ENCODE measurements at regions not wholly inside any gene's neighbourhood (a gene's known extent, or its start where the extent isn't known, plus 50 kb on each side); places are given as distances from the start of the nearest gene placed in this dataset.

- Histone ChIP-seq H3K36me3 (ENCODE audit: control insufficient read depth, insufficient read depth, low read length) (no peaks in the 10 kb centered on the region), H3K4me1 (ENCODE audit: control insufficient read depth, insufficient read depth, low read length) (no peaks in the 10 kb centered on the region), H3K27me3 (ENCODE audit: control insufficient read depth, insufficient read depth, low read length) (no peaks in the 10 kb centered on the region), H3K27ac (ENCODE audit: low read depth, low read length) (no peak overlapping the region), H3K9ac (ENCODE audit: low read length) (no peak overlapping the region), H3K4me3 (ENCODE audit: low read length) (no peak overlapping the region)
Measured at GRCh38 chr2:195396479-195396878, 260.5 kb upstream of the SLC39A10 start.

- Histone ChIP-seq H3K36me3 (ENCODE audit: control insufficient read depth, insufficient read depth, low read length) (no peaks in the 10 kb centered on the region), H3K27me3 (ENCODE audit: control insufficient read depth, insufficient read depth, low read length) (no peaks in the 10 kb centered on the region), H3K4me3 (ENCODE audit: low read length) (no peak overlapping the region), H3K9ac (ENCODE audit: low read length) (no peak overlapping the region), H3K4me1 (ENCODE audit: control insufficient read depth, insufficient read depth, low read length) (no peaks in the 10 kb centered on the region), H3K27ac (ENCODE audit: low read depth, low read length) (no peak overlapping the region)
Measured at GRCh38 chr2:195395362-195395761, 261.7 kb upstream of the SLC39A10 start.

- H3K4me1 ChIP-seq (ENCODE audit: control insufficient read depth, insufficient read depth, low read length): no peaks in the 10 kb centered on the region
- no peak overlapping the region for H3K4me3 ChIP-seq (ENCODE audit: low read length)
- no peak overlapping the region for H3K27ac ChIP-seq (ENCODE audit: low read depth, low read length)
- no peaks in the 10 kb centered on the region for H3K27me3 ChIP-seq (ENCODE audit: control insufficient read depth, insufficient read depth, low read length)
- H3K36me3 ChIP-seq (ENCODE audit: control insufficient read depth, insufficient read depth, low read length): no peaks in the 10 kb centered on the region
- H3K9ac ChIP-seq (ENCODE audit: low read length): no peak overlapping the region
Measured at GRCh38 chr2:195392446-195393336, 264.3 kb upstream of the SLC39A10 start.

- Histone ChIP-seq H3K36me3 (ENCODE audit: control insufficient read depth, insufficient read depth, low read length) (no peaks in the 10 kb centered on the region), H3K9ac (ENCODE audit: low read length) (no peak overlapping the region), H3K4me1 (ENCODE audit: control insufficient read depth, insufficient read depth, low read length) (no peaks in the 10 kb centered on the region), H3K27me3 (ENCODE audit: control insufficient read depth, insufficient read depth, low read length) (no peaks in the 10 kb centered on the region), H3K27ac (ENCODE audit: low read depth, low read length) (no peak overlapping the region), H3K4me3 (ENCODE audit: low read length) (no peak overlapping the region)
Measured at GRCh38 chr2:195390686-195391321, 266.2 kb upstream of the SLC39A10 start.

GRCh38 chr2:195388028-195388427 lies 269.0 kb upstream of the SLC39A10 start:
- Histone ChIP-seq H3K27me3 (ENCODE audit: control insufficient read depth, insufficient read depth, low read length) (no peaks in the 10 kb centered on the region), H3K36me3 (ENCODE audit: control insufficient read depth, insufficient read depth, low read length) (no peaks in the 10 kb centered on the region), H3K4me3 (ENCODE audit: low read length) (no peak overlapping the region), H3K27ac (ENCODE audit: low read depth, low read length) (no peak overlapping the region), H3K9ac (ENCODE audit: low read length) (no peak overlapping the region), H3K4me1 (ENCODE audit: control insufficient read depth, insufficient read depth, low read length) (no peaks in the 10 kb centered on the region)

GRCh38 chr2:195382186-195382585 lies 274.8 kb upstream of the SLC39A10 start:
- Histone ChIP-seq H3K4me3 (ENCODE audit: low read length) (no peak overlapping the region), H3K4me1 (ENCODE audit: control insufficient read depth, insufficient read depth, low read length) (no peaks in the 10 kb centered on the region), H3K36me3 (ENCODE audit: control insufficient read depth, insufficient read depth, low read length) (no peaks in the 10 kb centered on the region), H3K27me3 (ENCODE audit: control insufficient read depth, insufficient read depth, low read length) (no peaks in the 10 kb centered on the region), H3K27ac (ENCODE audit: low read depth, low read length) (no peak overlapping the region), H3K9ac (ENCODE audit: low read length) (no peak overlapping the region)

- Histone ChIP-seq H3K36me3 (ENCODE audit: control insufficient read depth, insufficient read depth, low read length) (no peaks in the 10 kb centered on the region), H3K27ac (ENCODE audit: low read depth, low read length) (no peak overlapping the region), H3K4me1 (ENCODE audit: control insufficient read depth, insufficient read depth, low read length) (no peaks in the 10 kb centered on the region), H3K27me3 (ENCODE audit: control insufficient read depth, insufficient read depth, low read length) (no peaks in the 10 kb centered on the region), H3K4me3 (ENCODE audit: low read length) (no peak overlapping the region), H3K9ac (ENCODE audit: low read length) (no peak overlapping the region)
Measured at GRCh38 chr2:195370167-195370943, 286.7 kb upstream of the SLC39A10 start.

- Histone ChIP-seq H3K36me3 (ENCODE audit: control insufficient read depth, insufficient read depth, low read length) (no peaks in the 10 kb centered on the region), H3K9ac (ENCODE audit: low read length) (no peak overlapping the region), H3K27ac (ENCODE audit: low read depth, low read length) (no peak overlapping the region)
Measured at GRCh38 chr2:195369218-195369587, 287.8 kb upstream of the SLC39A10 start.

GRCh38 chr2:195368249-195369217 lies 288.5 kb upstream of the SLC39A10 start:
- Histone ChIP-seq H3K27me3 (ENCODE audit: control insufficient read depth, insufficient read depth, low read length) (no peaks in the 10 kb centered on the region), H3K27ac (ENCODE audit: low read depth, low read length) (no peak overlapping the region), H3K36me3 (ENCODE audit: control insufficient read depth, insufficient read depth, low read length) (no peaks in the 10 kb centered on the region), H3K4me1 (ENCODE audit: control insufficient read depth, insufficient read depth, low read length) (no peaks in the 10 kb centered on the region), H3K4me3 (ENCODE audit: low read length) (no peak overlapping the region), H3K9ac (ENCODE audit: low read length) (no peak overlapping the region)

More at GRCh38 chr2:195369218-195369587, 287.8 kb upstream of the SLC39A10 start:
- no peaks in the 10 kb centered on the region for H3K27me3 ChIP-seq (ENCODE audit: control insufficient read depth, insufficient read depth, low read length)
- H3K4me1 ChIP-seq (ENCODE audit: control insufficient read depth, insufficient read depth, low read length): no peaks in the 10 kb centered on the region
- no peak overlapping the region for H3K4me3 ChIP-seq (ENCODE audit: low read length)

- no peak overlapping the region for H3K27ac ChIP-seq (ENCODE audit: low read depth, low read length)
- H3K4me1 ChIP-seq (ENCODE audit: control insufficient read depth, insufficient read depth, low read length): no peaks in the 10 kb centered on the region
- H3K9ac ChIP-seq (ENCODE audit: low read length): no peak overlapping the region
- H3K36me3 ChIP-seq (ENCODE audit: control insufficient read depth, insufficient read depth, low read length): no peaks in the 10 kb centered on the region
- no peaks in the 10 kb centered on the region for H3K27me3 ChIP-seq (ENCODE audit: control insufficient read depth, insufficient read depth, low read length)
- H3K4me3 ChIP-seq (ENCODE audit: low read length): no peak overlapping the region
Measured at GRCh38 chr2:195367809-195368208, 289.2 kb upstream of the SLC39A10 start.

- no peaks in the 10 kb centered on the region for H3K36me3 ChIP-seq (ENCODE audit: control insufficient read depth, insufficient read depth, low read length)
- no peak overlapping the region for H3K27ac ChIP-seq (ENCODE audit: low read depth, low read length)
- H3K4me3 ChIP-seq (ENCODE audit: low read length): no peak overlapping the region
- H3K27me3 ChIP-seq (ENCODE audit: control insufficient read depth, insufficient read depth, low read length): no peaks in the 10 kb centered on the region
- H3K9ac ChIP-seq (ENCODE audit: low read length): no peak overlapping the region
- H3K4me1 ChIP-seq (ENCODE audit: control insufficient read depth, insufficient read depth, low read length): no peaks in the 10 kb centered on the region
Measured at GRCh38 chr2:195364015-195364965, 292.7 kb upstream of the SLC39A10 start.
